Renal cortical epithelial cell (primary cell): ENCODE measurements at regions not wholly inside any gene's neighbourhood (a gene's known extent, or its start where the extent isn't known, plus 50 kb on each side); places are given as distances from the start of the nearest gene placed in this dataset.
A peak's percentile ranks its signal among the peaks of the same experiment; 100 is the strongest.
"Not testable (repeated sequence)": the region's sequence is repeated elsewhere in the genome, so short reads cannot be mapped to it uniquely, and the experiment has no call there.

Source experiments
- DNase-seq: peaks from one replicate; pipeline ENCODE4 v3.0.0-alpha.2; 2011; ENCODE audit warnings: low read depth

GRCh38 chr2:87263868-87264518 lies 242.3 kb upstream of the PLGLB1 start:
- DNase-seq: not testable (repeated sequence)

DNA sequence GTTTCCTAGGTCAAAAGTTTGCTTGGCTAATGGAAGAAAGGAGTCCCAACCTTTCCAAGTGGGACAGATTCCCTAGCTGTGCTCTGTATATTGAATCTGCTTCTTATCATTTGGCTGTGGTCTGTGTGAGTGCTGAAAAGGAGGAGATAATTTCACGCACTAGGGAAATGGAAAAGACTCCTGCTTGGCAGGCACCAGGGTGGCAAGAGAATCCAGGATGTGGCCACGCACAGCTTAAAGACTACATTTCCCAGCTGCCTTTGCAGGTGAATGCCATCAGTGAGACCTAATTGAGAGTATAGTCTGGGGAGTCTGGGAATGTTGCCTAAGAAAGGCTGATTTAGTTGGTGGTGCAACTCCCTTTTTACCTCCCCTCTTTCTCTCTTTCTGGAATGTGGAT lies 253.5 kb upstream of the PLGLB1 start:
- DNase-seq: not testable (repeated sequence)

- DNase-seq: not testable (repeated sequence)
Measured at GRCh38 chr2:87275974-87276629, 254.5 kb upstream of the PLGLB1 start.

- DNase-seq: not testable (repeated sequence)
Measured at GRCh38 chr2:87276673-87277072, 255.0 kb upstream of the PLGLB1 start.

DNA sequence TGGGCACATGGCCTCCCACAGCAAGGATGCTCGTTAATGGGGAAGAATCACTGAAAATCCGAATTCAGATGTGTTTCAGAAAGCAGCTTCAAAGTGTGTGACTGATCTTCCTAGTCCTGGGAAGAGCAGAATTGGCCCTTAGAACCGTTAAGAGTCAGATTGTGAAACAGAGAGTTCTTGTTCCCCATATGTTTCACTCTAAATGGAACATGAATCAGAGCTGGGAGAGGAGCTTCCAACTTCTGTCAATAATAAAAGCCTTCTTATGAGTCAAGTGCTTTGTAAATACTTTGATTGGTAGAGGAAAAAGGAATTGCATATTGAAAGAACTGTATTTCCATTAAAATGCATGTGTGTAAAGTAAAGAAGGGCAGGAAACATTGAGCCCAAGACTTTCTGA lies 256.1 kb upstream of the PLGLB1 start:
- not testable (repeated sequence) for DNase-seq

- DNase-seq: not testable (repeated sequence)
Measured at GRCh38 chr2:87280596-87281355, 259.1 kb upstream of the PLGLB1 start.

DNA sequence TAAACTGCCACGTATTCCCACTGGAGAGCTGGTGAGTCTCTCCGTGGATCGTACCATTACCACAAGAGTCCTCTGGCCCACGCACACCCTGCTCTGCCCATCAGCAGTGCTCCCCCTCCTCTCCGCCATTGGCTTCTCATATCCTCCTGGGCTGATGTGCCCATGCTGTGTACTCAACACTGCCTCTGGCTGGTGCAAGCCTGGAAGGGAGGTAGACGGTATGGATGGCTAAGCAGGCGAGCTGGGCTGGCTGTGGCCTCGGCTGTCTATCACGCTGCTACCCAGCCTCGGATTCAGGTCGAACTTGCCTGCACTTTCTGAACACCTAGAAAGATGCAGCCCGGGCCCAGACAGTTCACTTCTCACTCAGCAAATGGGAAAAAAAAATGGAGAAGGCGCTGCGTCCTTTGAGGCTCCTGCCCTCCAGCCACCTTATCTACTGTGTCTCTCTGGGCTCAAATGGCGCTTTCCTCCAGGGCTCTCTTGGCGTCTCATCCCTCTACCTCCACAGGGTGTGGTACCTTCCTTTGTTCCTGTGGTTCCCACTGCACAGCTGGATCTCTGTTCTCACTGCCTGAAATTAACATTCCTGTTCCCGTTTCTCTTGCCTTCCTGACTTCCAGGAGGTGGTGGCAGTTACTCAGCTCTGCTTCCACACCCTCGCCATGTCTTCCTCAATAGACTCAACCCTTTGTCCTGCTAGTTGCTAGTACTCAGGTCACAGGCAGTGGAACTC lies 262.3 kb upstream of the PLGLB1 start:
- DNase-seq: not testable (repeated sequence)

GRCh38 chr2:87284471-87284772 lies 262.8 kb upstream of the PLGLB1 start:
- DNase-seq: not testable (repeated sequence)

DNA sequence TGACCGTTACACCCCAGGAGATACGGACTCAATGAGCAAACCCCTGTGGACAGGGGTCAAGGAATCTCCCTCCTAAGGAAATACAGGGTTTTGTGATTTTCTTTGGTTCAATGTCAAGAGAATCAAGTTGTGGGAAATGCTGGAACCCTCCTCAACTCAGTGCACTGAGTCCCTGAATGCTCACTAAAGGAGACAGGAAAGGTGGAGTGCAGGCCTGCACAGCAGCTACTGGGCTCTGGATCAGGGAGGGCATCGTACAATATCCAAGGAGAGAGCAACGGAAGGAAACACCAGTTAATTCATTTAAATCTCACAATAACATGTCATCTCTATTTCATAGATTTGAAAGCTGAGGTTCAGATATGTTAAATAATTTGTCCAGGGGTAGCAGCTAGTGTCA lies 263.5 kb upstream of the PLGLB1 start:
- DNase-seq: not testable (repeated sequence)

DNA sequence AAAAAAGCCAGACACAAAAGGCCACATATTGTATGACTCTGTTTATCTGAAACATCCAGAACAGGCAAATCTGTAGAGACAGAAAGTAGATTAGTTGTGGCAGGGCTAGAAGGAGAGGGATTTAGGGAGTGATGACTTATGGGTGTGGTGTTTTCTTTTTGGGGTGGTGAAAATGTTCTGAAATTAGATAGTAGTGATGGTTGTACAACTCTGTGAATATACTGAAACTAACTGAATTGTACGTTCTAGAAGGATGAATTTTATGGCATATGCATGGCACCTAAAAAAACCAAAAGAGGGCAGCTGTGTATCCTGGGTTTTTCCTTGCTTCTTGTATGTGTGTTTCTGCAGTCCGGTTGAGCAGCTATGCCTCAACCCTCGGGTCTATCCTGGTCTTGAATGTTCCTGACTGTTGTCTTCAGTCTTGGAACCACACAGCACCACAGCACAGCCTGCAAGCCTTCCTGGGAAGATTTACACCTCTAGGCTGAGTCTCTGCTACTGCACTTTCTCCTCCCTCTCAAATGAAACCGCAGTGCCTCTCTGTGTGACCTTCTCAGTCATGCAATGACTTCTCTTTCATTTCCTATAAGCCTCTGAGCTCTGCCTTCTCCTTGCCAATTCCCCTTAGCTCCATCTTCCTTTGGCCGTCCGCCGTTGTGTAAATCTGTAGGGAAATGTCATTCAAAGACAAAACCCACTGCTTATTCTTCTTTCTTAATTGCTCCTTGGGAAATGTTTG lies 269.1 kb upstream of the PLGLB1 start:
- peak; percentile 11 for DNase-seq

GRCh38 chr2:87291400-87292200 lies 270.0 kb upstream of the PLGLB1 start:
- DNase-seq: not testable (repeated sequence)

- DNase-seq: peak; percentile 7
Measured at GRCh38 chr2:87293931-87294594, 272.4 kb upstream of the PLGLB1 start.

DNA sequence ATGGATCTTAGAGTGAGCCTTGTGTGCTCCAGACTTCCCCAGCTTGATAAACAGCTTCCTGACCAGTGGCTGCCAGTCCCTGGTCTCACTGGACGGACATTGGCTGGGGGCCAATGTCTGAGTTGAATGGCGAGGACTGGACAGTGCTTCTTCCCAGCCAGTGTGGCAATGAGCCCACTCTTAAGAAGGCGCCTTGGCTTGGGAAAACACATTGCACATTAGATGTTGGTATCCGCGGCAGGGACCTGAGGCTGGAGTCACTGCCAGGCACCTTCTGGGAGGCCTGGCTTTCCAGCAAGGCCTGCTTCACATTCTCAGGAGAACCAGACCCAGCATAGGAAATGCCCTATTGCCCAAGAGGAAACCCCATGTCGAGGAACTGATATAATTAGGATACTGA lies 273.5 kb upstream of the PLGLB1 start:
- DNase-seq: not testable (repeated sequence)

- DNase-seq: not testable (repeated sequence)
Measured at GRCh38 chr2:87301349-87301748, 279.7 kb upstream of the PLGLB1 start.

DNA sequence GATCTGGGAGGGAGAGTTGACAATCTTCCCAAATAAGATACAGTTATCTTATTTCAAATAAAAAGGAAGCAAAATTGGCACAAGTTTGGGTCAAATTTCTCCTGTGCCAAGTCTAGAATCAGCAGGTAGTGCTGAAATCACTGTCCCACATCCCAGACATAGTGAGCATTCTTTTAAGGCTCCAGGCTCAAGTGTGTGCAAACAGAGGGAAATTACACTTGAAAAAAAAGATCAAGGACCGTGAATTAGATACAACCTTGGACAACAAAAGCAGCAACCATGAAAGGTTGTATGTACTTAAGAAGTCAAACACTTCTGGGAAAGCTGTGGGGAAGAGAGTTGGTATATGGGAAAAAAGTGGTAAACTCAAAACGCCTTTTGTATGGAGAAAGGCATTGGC lies 280.2 kb upstream of the PLGLB1 start:
- not testable (repeated sequence) for DNase-seq

DNA sequence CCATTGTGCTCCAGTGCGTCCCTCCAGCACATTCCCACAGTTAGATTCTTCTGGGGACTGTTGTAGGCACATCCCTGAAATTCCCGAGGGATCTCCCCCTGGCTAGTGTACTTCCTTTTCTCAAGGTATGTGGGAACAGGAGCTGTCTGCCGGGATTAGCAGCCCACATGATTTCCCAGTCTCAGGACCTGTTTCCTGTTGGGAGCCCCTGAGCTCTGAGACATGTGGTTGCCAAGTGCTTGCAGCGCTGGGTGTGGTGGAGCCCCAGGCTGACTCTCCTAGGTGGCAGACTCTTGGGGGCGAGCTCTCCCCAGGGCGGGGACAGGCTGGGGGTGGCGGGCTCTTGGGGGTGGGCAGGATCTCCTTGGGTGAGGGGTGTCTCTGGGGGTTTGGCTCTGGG lies 287.0 kb upstream of the PLGLB1 start:
- DNase-seq: not testable (repeated sequence)

- DNase-seq: not testable (repeated sequence)
Measured at GRCh38 chr2:87309785-87310184, 288.1 kb upstream of the PLGLB1 start.

- DNase-seq: not testable (repeated sequence)
Measured at GRCh38 chr2:87311896-87312441, 290.3 kb upstream of the PLGLB1 start.

DNA sequence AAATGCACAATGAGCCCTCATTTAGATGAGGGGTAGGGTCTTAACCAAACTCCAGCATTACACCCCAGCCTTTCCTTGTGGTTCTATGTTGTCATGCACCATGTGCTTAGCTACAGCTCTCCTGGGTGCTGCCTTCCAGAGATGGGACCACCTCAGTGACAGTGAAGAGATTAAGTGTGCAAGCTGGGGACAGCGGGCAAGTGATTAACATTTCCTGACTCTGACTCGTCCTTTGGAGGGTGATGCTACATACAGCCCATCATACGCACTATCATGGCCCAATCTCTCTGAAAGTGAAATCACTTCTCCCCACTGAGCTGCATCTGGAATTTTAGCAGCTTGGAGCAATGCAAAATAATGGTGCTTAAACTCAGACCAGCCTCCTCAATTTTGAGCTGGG lies 293.0 kb upstream of the PLGLB1 start:
- DNase-seq: not testable (repeated sequence)
